Epithelial cell of proximal tubule (primary cell): ENCODE measurements at regions not wholly inside any gene's neighbourhood (a gene's known extent, or its start where the extent isn't known, plus 50 kb on each side); places are given as distances from the start of the nearest gene placed in this dataset.

Experiments
- DNase-seq: peaks from one replicate; pipeline ENCODE4 v3.0.0-alpha.2; 2011; ENCODE audit warnings: low read depth
- H3K4me3 ChIP-seq: 2 replicates; pipeline ENCODE4 v1.5.1; 2011; ENCODE audit warnings: low read depth, mild to moderate bottlenecking, low read length
- TF ChIP-seq, protein P1 (sequence below): conservative IDR thresholded peaks from 2 replicates; pipeline ENCODE4 v1.5.1; 2012; ENCODE audit warnings: low read depth, mild to moderate bottlenecking, low read length

DNA sequence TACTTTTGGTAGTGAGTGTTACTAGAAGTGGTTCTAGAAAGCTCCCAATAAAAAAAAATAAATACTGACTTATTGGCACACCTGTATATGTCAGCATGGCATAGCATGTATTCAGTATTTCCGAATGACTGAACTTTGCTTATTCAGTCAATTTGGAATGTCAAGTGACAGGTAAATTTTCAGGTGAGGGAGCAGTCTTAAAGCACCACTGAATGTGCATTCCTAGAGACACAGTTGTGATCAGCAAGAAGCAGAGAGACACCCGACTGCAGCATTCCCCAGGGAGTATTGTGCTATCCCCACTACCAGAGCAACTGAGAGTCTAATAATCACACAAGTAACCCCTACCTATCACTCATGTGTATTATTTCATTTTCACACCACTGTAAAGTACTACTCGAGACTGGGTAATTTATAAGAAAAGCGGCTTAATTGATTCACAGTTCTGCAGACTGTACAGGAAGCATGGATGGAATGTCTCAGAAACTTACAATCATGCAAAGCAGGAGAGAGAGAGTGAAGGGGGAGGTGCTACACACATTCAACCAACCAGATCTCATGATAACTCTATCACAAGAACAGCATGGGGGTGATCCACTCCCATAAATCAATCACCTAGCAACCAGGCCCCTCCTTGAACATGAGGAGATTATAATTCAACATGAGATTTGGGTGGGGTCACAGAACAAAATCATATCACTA is 201.5 kb downstream of the TBX15 start:
- H3K4me3 ChIP-seq: no peak overlapping the region
- peak; percentile 40 for DNase-seq
- TF ChIP-seq, protein P1, sequence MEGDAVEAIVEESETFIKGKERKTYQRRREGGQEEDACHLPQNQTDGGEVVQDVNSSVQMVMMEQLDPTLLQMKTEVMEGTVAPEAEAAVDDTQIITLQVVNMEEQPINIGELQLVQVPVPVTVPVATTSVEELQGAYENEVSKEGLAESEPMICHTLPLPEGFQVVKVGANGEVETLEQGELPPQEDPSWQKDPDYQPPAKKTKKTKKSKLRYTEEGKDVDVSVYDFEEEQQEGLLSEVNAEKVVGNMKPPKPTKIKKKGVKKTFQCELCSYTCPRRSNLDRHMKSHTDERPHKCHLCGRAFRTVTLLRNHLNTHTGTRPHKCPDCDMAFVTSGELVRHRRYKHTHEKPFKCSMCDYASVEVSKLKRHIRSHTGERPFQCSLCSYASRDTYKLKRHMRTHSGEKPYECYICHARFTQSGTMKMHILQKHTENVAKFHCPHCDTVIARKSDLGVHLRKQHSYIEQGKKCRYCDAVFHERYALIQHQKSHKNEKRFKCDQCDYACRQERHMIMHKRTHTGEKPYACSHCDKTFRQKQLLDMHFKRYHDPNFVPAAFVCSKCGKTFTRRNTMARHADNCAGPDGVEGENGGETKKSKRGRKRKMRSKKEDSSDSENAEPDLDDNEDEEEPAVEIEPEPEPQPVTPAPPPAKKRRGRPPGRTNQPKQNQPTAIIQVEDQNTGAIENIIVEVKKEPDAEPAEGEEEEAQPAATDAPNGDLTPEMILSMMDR: no peak

DNA sequence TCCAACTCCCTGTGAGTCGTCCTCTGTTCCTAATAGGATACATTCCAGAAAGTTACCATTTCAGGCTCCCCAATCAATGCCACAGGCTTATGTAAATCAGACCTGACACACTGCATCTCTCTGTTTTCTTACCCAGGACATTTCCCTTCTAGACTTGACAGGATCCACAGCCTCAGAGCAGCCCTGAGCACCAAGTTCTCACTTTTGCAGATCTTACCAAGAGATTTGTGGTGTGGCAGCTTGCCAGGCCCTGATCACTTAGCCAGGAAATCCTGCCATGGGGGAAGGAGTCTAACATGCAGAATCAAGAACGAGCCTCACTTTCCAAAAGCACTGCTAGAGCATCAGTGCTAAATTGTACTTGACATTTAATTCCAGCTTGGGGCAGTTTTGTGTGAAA is 202.9 kb downstream of the TBX15 start:
- DNase-seq: peak; percentile 50
- TF ChIP-seq, protein P1: no peak

DNA sequence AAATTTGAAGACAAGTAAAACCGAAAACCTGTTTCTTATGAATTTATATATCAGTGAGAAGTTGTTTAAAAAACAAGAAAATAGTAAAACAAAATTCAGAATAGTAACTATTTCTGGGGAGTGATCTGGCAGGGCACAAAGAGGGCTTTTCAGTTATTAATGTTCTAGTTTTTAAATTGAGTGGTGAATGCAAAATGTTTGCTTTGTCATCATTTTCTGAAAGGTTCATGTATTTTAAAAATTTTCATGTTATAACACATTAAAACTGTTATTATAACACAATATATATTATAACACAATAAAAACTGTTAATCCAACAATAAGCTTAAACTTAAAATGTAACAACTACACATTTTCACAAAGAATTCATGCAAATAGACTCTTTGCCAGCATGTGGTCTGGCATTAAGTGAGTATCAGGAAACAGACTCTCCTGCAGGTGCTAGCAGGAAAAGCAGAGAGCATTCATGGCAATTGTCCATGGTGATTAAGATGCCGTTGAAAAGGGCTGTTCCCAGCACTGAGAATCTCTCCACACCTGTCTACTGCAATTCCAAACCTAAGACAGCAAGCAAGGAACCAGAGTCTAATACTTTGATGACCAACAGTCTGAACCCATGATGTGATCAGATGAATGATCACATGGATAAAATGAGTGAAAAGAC is 204.9 kb downstream of the TBX15 start:
- DNase-seq: no peak
- TF ChIP-seq, protein P1: peak; percentile 7

More for the DNA sequence above, 202.9 kb downstream of the TBX15 start:
- no peak overlapping the region for H3K4me3 ChIP-seq

DNA sequence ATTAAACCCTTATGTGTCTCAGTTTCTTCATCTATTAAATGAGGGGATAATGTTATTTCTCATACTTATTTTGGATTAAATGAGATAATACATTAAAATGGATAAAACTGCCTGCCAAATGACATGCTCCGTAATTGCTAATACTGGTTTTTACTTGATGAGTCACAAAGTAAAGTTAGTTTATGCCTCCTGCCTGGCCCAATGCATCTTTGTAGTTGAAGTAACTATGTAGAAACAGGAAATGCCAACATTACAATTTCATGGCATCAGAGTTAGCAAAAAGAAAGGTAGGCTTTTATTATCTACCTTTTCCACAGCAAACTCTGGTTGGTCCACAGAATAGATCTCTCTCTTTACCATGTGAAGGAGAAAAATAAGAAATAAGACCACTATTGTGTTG is 214.5 kb downstream of the TBX15 start:
- TF ChIP-seq, protein P1: no peak
- no peak overlapping the region for H3K4me3 ChIP-seq
- no peak for DNase-seq

More for the DNA sequence above, 204.9 kb downstream of the TBX15 start:
- no peak overlapping the region for H3K4me3 ChIP-seq

DNA sequence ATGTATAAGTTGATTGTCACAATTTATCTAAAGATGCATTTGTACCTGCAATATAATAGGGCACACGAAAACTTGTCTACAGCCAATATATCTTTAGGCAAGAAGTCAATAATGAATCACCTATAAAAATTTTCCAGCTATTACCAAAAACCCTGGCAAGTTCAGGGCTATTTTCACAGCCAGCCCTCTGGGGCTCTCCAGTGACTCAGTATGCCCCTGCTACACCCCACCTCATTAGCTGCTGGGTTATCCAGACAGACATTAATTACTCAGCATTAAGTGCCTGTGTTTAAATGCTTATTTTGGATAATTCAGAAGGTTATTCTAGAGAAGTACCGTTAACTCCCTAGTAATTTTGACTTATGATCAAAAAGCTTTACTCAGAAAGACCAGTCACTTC is 220.2 kb downstream of the TBX15 start:
- H3K4me3 ChIP-seq: no peak overlapping the region
- TF ChIP-seq, protein P1: no peak
- no peak for DNase-seq

DNA sequence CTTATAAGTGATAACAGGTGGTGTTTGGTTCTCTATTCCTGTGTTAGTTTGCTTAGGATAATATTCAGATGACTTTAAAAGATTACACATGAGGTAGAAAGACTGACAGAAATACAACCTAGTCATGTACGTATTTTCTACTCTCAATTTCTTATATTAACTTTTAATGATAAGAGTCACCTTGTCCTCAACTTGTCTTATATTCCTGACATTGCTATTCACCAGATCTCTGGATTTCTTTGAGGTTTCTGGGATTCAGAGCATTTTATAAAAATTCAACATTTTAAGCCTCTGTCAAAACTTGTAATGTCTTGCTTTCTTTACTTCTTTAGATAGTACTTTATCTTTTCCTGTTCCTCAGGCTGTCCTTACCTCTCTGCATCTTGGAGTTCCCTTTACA is 234.2 kb downstream of the TBX15 start:
- no peak overlapping the region for H3K4me3 ChIP-seq
- TF ChIP-seq, protein P1: no peak
- no peak for DNase-seq
